Retinal pigment epithelial cell (primary cell): ENCODE measurements at regions not wholly inside any gene's neighbourhood (a gene's known extent, or its start where the extent isn't known, plus 50 kb on each side); places are given as distances from the start of the nearest gene placed in this dataset.

Experiments
- DNase-seq: peaks from one replicate; pipeline ENCODE4 v3.0.0-alpha.2; 2010; ENCODE audit warnings: low read depth
- H3K4me3 ChIP-seq: 2 replicates; pipeline ENCODE4 v1.5.1; 2011; ENCODE audit warnings: mild to moderate bottlenecking, low read length, control low read depth, moderate library complexity
- TF ChIP-seq, protein P1 (sequence below): conservative IDR thresholded peaks from 2 replicates; pipeline ENCODE4 v1.5.1; 2011; ENCODE audit warnings: low read depth, low read length, control low read depth, inconsistent platforms

DNA sequence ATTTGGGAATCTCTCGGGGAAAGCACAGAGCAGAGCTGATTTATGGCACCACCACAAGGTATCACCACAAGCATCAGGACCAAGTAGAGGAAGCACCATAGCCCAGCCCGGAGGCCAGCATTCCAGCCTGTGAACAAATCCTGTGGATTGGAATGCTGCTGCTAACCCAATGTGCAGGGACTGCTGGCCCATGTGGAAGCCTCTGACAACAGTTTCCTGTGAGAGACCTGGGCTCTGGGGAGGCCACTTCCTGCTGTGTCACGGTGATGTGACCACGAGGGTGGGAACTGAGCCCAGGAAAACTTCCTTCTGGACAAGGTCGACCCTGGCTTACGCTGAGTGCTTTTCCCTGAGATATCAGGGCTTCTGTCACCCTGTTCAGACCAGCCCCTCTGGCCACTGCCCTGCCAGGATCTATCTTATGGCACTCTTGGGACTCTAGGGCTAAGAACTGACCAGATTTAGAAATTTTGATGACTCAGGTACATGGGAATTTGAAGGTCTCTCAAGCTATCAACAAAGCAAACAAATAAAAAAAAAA lies 88.3 kb upstream of the NGF start:
- DNase-seq = peak; percentile 50
- H3K4me3 ChIP-seq = no peak overlapping the region
- TF ChIP-seq, protein P1, sequence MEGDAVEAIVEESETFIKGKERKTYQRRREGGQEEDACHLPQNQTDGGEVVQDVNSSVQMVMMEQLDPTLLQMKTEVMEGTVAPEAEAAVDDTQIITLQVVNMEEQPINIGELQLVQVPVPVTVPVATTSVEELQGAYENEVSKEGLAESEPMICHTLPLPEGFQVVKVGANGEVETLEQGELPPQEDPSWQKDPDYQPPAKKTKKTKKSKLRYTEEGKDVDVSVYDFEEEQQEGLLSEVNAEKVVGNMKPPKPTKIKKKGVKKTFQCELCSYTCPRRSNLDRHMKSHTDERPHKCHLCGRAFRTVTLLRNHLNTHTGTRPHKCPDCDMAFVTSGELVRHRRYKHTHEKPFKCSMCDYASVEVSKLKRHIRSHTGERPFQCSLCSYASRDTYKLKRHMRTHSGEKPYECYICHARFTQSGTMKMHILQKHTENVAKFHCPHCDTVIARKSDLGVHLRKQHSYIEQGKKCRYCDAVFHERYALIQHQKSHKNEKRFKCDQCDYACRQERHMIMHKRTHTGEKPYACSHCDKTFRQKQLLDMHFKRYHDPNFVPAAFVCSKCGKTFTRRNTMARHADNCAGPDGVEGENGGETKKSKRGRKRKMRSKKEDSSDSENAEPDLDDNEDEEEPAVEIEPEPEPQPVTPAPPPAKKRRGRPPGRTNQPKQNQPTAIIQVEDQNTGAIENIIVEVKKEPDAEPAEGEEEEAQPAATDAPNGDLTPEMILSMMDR = no peak

DNA sequence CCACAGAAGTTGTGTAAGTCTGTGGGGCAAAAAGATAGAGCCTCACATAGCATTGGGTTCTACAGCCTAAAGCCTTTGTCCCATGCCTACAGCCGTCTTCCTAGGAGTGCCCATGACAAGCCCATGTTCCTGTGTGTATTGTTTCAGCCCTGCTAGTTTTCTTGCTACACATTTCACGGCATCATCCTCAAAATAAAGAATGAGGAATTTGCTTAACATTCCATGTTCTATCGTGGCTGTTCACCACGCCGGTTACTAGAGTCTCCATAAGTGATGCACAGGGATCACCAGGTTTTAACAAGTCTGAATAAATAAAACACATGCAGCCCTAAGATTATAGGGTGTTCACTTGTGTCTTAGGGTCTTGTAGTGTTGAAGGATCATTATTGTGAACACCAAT lies 87.4 kb upstream of the NGF start:
- H3K4me3 ChIP-seq = no peak overlapping the region
- DNase-seq = no peak
- TF ChIP-seq, protein P1 = no peak

DNA sequence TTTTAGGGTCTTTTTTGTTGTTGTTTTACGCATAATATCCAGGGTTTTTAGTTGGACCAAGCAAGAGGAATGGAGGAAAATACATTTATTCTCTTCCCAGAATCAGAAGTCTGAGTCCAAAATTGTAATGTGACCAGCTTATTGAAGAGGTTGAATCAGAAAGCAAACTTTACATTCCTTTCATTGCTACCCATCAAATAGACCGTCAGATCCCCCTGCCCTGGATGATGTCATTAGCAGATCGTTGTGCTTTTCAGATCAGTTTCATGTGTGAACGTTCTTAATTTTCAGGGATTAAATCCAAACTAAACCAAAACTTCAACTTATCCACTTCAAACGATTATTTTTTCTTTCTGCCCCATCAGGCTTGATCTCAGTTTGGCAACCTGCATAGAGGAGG lies 85.7 kb upstream of the NGF start:
- no peak for DNase-seq
- TF ChIP-seq, protein P1 = no peak
- H3K4me3 ChIP-seq = no peak overlapping the region

DNA sequence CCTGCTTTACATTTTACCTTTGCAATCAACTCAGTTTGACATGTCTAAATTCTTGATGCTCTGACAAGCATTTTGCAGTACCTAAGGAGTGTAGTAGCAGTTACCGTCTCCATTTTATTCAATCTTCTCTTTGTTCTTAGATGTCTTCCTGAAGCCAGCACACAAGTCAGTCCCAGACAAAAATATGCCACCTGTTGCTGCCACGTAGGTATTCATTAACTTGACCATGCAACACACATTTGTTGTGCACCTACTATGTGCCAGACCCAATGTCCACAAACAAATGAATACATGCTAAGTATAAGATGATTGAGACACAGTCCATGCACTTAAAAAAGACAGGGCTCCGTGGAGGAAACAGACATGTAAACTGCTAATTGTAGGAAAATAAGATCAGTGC lies 81.5 kb upstream of the NGF start:
- DNase-seq = no peak
- TF ChIP-seq, protein P1 = no peak
- H3K4me3 ChIP-seq = no peak overlapping the region

DNA sequence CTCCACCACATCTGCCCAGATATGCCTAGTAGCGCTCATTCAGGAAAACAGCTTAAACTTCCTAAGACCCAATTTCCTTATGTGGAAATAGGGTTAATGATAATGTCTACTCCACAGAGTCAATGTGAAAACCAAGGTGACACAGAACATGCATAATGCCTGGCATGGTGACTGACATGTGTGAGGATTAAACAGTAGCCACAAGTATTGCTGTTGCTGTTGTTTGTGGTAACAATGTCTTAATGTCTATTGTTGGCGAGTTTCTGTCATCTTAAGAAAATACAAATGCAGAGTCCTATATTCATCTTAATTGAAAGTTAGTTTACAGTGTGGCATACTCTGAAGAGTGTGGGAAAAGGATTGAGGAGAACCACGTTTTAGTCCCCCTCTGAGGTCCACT lies 75.6 kb upstream of the NGF start:
- DNase-seq = no peak
- TF ChIP-seq, protein P1 = no peak
- no peak overlapping the region for H3K4me3 ChIP-seq

DNA sequence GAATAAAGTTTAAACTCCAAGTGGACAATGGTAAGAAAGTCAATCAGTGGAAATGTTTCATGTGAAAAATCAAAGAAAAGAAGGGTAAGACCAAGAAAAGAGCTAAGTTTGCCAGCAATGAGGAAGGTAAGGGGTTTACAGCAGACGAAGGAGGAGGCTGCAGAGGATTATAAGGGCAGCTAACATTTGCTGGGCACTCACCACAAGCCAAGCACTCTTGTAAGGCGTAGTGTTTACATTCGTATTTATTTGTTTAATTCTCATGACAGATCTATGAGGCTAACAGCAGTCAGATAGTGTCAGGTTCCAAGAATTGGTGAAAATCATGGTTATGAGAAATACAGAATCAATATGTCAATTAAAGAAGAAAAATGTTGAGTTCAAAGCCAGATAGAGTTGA lies 75.2 kb upstream of the NGF start:
- TF ChIP-seq, protein P1 = no peak
- no peak for DNase-seq
- no peak overlapping the region for H3K4me3 ChIP-seq

DNA sequence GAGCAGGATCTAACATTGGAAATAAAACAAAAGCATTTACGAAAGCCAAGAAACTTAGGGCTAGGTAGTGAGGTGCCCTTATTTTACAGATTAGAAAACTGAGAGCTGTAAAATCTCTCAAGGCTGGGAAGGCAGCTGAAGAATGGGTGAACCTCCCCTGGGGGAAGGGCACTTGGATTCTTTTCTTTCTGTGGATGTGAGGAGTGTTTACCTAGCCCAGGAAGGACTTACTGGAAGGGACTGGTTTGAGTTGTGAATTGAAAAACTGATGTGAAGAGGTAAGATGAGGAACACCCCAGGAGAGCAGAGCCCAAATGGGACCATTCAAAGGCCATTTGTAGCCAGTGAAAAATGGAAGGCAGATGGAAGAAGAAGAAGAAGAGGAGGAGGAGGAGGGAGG lies 74.7 kb upstream of the NGF start:
- DNase-seq = no peak
- TF ChIP-seq, protein P1 = no peak
- H3K4me3 ChIP-seq = no peak overlapping the region
